IMR-90 (cell line): ENCODE measurements at regions not wholly inside any gene's neighbourhood (a gene's known extent, or its start where the extent isn't known, plus 50 kb on each side); places are given as distances from the start of the nearest gene placed in this dataset.

Source experiments
- ATAC-seq: fragments of 200-7000 bp; cut with Tn5 transposase; 2 replicates; pipeline ENCODE4 v1.9.1; 2020; ENCODE audit warnings: low read depth, mild to moderate bottlenecking, moderate library complexity
- BruUV-seq: library from RNA; stranded (reverse); fragments of 400-500 nt; replicated peaks from 2 replicates; lab custom pipeline; 2021; lab: Mats Ljungman, UMichigan
- CTCF ChIA-PET: fragments of 300-600 bp; formaldehyde crosslinking; extraction: SDS; loops from one replicate; lab custom pipeline; 2021; ENCODE audit warnings: antibody characterized with exemption; lab: Yijun Ruan, JAX
- POLR2A ChIA-PET: fragments of 300-600 bp; sonication (Branson Sonifier 250); formaldehyde crosslinking; loops from one replicate; lab custom pipeline; 2022; ENCODE audit warnings: antibody characterized with exemption; ENCODE audit not compliant: unreplicated experiment; lab: Charles Lee
- DNase-seq: peaks from one replicate; pipeline ENCODE4 v3.0.0; 2013
- H2AFZ ChIP-seq: replicated peaks from 2 replicates; pipeline ENCODE3; 2013; ENCODE audit warnings: low read length, mild to moderate bottlenecking; ENCODE audit not compliant: poor library complexity
- H2AK5ac ChIP-seq: 2 replicates; pipeline ENCODE4 v1.6.1; 2013; ENCODE audit warnings: low read depth, low read length, inconsistent platforms
- H2AK9ac ChIP-seq: replicated peaks from 2 replicates; pipeline ENCODE3; 2013; ENCODE audit warnings: mild to moderate bottlenecking, low read depth, low read length, moderate library complexity; ENCODE audit not compliant: poor library complexity
- H2BK120ac ChIP-seq: 2 replicates; pipeline ENCODE4 v1.6.1; 2013; ENCODE audit warnings: low read depth, low read length, inconsistent platforms
- H2BK15ac ChIP-seq: 3 replicates; pipeline ENCODE4 v1.6.1; 2013; ENCODE audit warnings: low read depth, low read length, inconsistent platforms
- H2BK20ac ChIP-seq: 2 replicates; pipeline ENCODE4 v1.6.1; 2013; ENCODE audit warnings: low read depth, mild to moderate bottlenecking, inconsistent platforms, low read length, moderate library complexity
- H2BK5ac ChIP-seq: 2 replicates; pipeline ENCODE4 v1.6.1; 2013; ENCODE audit warnings: mild to moderate bottlenecking, low read depth, low read length, inconsistent platforms; ENCODE audit not compliant: poor library complexity, severe bottlenecking
- H3K14ac ChIP-seq: replicated peaks from 2 replicates; pipeline ENCODE4 v1.6.1; 2013; ENCODE audit warnings: low read depth, low read length, inconsistent platforms
- H3K18ac ChIP-seq: 2 replicates; pipeline ENCODE4 v1.6.1; 2013; ENCODE audit warnings: low read depth, low read length, control low read depth
- H3K23ac ChIP-seq: 2 replicates; pipeline ENCODE4 v1.6.1; 2013; ENCODE audit warnings: low read depth, low read length, inconsistent platforms
- H3K27ac ChIP-seq: 2 replicates; pipeline ENCODE4 v1.5.1; 2013; ENCODE audit warnings: mild to moderate bottlenecking, control low read depth, low read length; ENCODE audit not compliant: insufficient read depth
- H3K27me3 ChIP-seq: 2 replicates; pipeline ENCODE4 v1.6.1; 2013; ENCODE audit warnings: low read length; ENCODE audit not compliant: control insufficient read depth, insufficient read depth
- H3K36me3 ChIP-seq: 2 replicates; pipeline ENCODE4 v1.6.1; 2013; ENCODE audit warnings: low read length, mixed read lengths; ENCODE audit not compliant: control insufficient read depth, insufficient read depth
- H3K4ac ChIP-seq: 2 replicates; pipeline ENCODE4 v1.6.1; 2013; ENCODE audit warnings: low read depth, low read length, inconsistent platforms
- H3K4me1 ChIP-seq: 2 replicates; pipeline ENCODE4 v1.6.1; 2013; ENCODE audit warnings: low read length, mixed read lengths; ENCODE audit not compliant: control insufficient read depth, insufficient read depth
- H3K4me2 ChIP-seq: 2 replicates; pipeline ENCODE4 v1.6.1; 2013; ENCODE audit warnings: low read depth, mild to moderate bottlenecking, control low read depth, low read length, moderate library complexity
- H3K4me3 ChIP-seq: 2 replicates; pipeline ENCODE4 v1.5.1; 2013; ENCODE audit warnings: low read depth, mild to moderate bottlenecking, control low read depth, low read length, moderate library complexity; ENCODE audit not compliant: insufficient read depth
- H3K56ac ChIP-seq: 2 replicates; pipeline ENCODE4 v1.6.1; 2013; ENCODE audit warnings: low read length, inconsistent platforms; ENCODE audit not compliant: insufficient read depth; ENCODE audit errors: extremely low read depth
- H3K79me1 ChIP-seq, 2 experiments: 2 replicates each; pipeline ENCODE4 v1.6.1; 2013; ENCODE audit warnings: low read length in 2 of 2, inconsistent platforms in 1 of 2, low read depth in 1 of 2
- H3K9ac ChIP-seq: 2 replicates; pipeline ENCODE4 v1.6.1; 2013; ENCODE audit warnings: low read depth, low read length, control low read depth
- H3K9me1 ChIP-seq: 2 replicates; pipeline ENCODE4 v1.6.1; 2013; ENCODE audit warnings: low read length, inconsistent platforms; ENCODE audit not compliant: insufficient read depth
- H3K9me3 ChIP-seq: 2 replicates; pipeline ENCODE4 v1.6.1; 2013; ENCODE audit warnings: low read length; ENCODE audit not compliant: control insufficient read depth, insufficient read depth
- H4K20me1 ChIP-seq: 2 replicates; pipeline ENCODE4 v1.6.1; 2013; ENCODE audit warnings: low read length, inconsistent platforms; ENCODE audit not compliant: insufficient read depth
- H4K5ac ChIP-seq: 2 replicates; pipeline ENCODE4 v1.6.1; 2013; ENCODE audit warnings: mild to moderate bottlenecking, low read depth, low read length, control low read depth
- H4K8ac ChIP-seq, 2 experiments: 2 replicates each; pipeline ENCODE4 v1.6.1; 2013; ENCODE audit warnings: low read depth in 2 of 2, low read length in 2 of 2, control low read depth in 1 of 2, inconsistent platforms in 1 of 2
- H4K91ac ChIP-seq: 2 replicates; pipeline ENCODE4 v1.6.1; 2013; ENCODE audit warnings: low read depth, low read length, inconsistent platforms; ENCODE audit not compliant: insufficient read depth
- BHLHE40 ChIP-seq: fragments of 150-350 bp; IDR thresholded peaks from 2 replicates; pipeline ENCODE4 v1.6.1; 2016; ENCODE audit warnings: mild to moderate bottlenecking, low read depth, low read length
- CEBPB ChIP-seq: IDR thresholded peaks from 2 replicates; pipeline ENCODE4 v1.6.1; 2012; ENCODE audit warnings: low read depth, low read length, improper control_type of control experiment
- CHD1 ChIP-seq: IDR thresholded peaks from 2 replicates; pipeline ENCODE4 v1.6.1; 2012; ENCODE audit warnings: low read depth, low read length, improper control_type of control experiment
- MAFK ChIP-seq: IDR thresholded peaks from 2 replicates; pipeline ENCODE4 v1.6.1; 2012; ENCODE audit warnings: low read depth, low read length, improper control_type of control experiment
- MAZ ChIP-seq: IDR thresholded peaks from 2 replicates; pipeline ENCODE4 v1.6.1; 2012; ENCODE audit warnings: low read depth, mild to moderate bottlenecking, low read length, improper control_type of control experiment, moderate library complexity, borderline replicate concordance
- MXI1 ChIP-seq: IDR thresholded peaks from 2 replicates; pipeline ENCODE4 v1.6.1; 2012; ENCODE audit warnings: low read depth, mild to moderate bottlenecking, low read length, moderate library complexity, borderline replicate concordance
- POLR2A ChIP-seq: IDR thresholded peaks from 2 replicates; pipeline ENCODE4 v1.6.1; 2012; ENCODE audit warnings: mild to moderate bottlenecking, low read depth, low read length
- RAD21 ChIP-seq: IDR thresholded peaks from 2 replicates; pipeline ENCODE4 v1.6.1; 2012; ENCODE audit warnings: low read length, improper control_type of control experiment
- RFX5 ChIP-seq: IDR thresholded peaks from 2 replicates; pipeline ENCODE4 v1.8.0; 2012; ENCODE audit warnings: low read depth, mild to moderate bottlenecking, low read length, moderate library complexity
- SMC3 ChIP-seq: fragments of 150-350 bp; IDR thresholded peaks from 2 replicates; pipeline ENCODE4 v1.6.1; 2016; ENCODE audit warnings: low read depth, mild to moderate bottlenecking, antibody characterized with exemption, low read length, moderate library complexity
- WGBS, 2 experiments: methylation state at CpG; one replicate each; pipeline versions ENCODE4 v1.1.5 to v1.1.7; 2013; ENCODE audit warnings: missing lambda C conversion rate in 2 of 2; ENCODE audit not compliant: insufficient read length in 1 of 2; ENCODE audit errors: extremely low coverage in 2 of 2; 5-methylcytosine and 5-hydroxymethylcytosine counted together
- dilution Hi-C: fragments of 300-500 bp; cut with HindIII; formaldehyde crosslinking; loops from one replicate; pipeline ENCODE4 v1.14.3; 2018; ENCODE audit warnings: low sequenced_read_pairs; ENCODE audit not compliant: unreplicated experiment
- in situ Hi-C: fragments of 300-500 bp; cut with MboI; formaldehyde crosslinking; loops from 3 replicates; pipeline ENCODE4 v1.14.3; 2019; ENCODE audit warnings: low sequenced_read_pairs, inconsistent platforms, mixed read lengths
- intact Hi-C: fragments of 100-400 bp; cut with micrococcal nuclease; formaldehyde crosslinking; loops from 2 replicates; pipeline ENCODE4 v1.10.0; 2022
- TF ChIP-seq, protein P1 (sequence below): fragments of 150-350 bp; IDR thresholded peaks from 2 replicates; pipeline ENCODE4 v1.6.1; 2017; ENCODE audit warnings: mild to moderate bottlenecking, antibody characterized with exemption, low read length, low read depth

DNA sequence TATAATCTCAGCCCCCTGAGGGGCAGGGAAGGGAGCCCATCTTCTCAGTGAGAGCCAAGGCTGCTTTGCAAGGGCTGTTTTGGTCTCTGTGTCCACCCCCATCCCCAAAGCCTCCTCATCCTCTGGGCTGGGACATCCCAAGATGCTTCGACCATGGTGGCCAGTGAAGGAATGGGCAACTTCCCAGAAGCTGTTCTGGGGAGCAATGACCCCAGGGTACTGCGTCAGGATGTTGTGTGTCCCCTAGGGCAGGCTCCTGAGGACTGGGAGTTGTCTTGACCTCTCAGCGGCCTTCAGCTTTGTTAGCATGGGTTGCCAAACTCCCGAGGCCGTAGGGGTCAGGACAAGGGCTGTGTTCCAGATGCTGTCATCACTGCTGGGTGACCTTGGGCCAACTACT, 238.4 kb upstream of the POU3F1 start:
- no peak overlapping the region for H3K14ac ChIP-seq
- no peaks in the 10 kb centered on the region for H3K4me1 ChIP-seq
- TF ChIP-seq RAD21 (no peak), CHD1 (no peak), MAFK (no peak), MXI1 (no peak), RFX5 (no peak), SMC3 (no peak), MAZ (no peak), POLR2A (no peak), BHLHE40 (no peak), CEBPB (no peak)
- TF ChIP-seq, protein P1, sequence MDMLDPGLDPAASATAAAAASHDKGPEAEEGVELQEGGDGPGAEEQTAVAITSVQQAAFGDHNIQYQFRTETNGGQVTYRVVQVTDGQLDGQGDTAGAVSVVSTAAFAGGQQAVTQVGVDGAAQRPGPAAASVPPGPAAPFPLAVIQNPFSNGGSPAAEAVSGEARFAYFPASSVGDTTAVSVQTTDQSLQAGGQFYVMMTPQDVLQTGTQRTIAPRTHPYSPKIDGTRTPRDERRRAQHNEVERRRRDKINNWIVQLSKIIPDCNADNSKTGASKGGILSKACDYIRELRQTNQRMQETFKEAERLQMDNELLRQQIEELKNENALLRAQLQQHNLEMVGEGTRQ: no peak
- H2AK5ac ChIP-seq: no peak overlapping the region
- H2BK20ac ChIP-seq: no peak overlapping the region
- BruUV-seq: no TSS peak
- no peak overlapping the region for H3K9ac ChIP-seq
- no peak overlapping the region for H3K27ac ChIP-seq
- no peaks in the 10 kb centered on the region for H3K9me1 ChIP-seq
- no peak for DNase-seq
- no peak overlapping the region for H3K4me3 ChIP-seq
- no peak overlapping the region for H3K56ac ChIP-seq
- H2AFZ ChIP-seq: no peak overlapping the region
- H4K5ac ChIP-seq: no peak overlapping the region
- H3K4me2 ChIP-seq: no peak overlapping the region
- no peaks in the 10 kb centered on the region for H4K20me1 ChIP-seq
- no peaks in the 10 kb centered on the region for H3K36me3 ChIP-seq
- H3K18ac ChIP-seq: no peak overlapping the region
- H2BK15ac ChIP-seq: no peak overlapping the region
- no peaks in the 10 kb centered on the region; the same call in 1 of the 2 replicates for H3K27me3 ChIP-seq
- no peaks in the 10 kb centered on the region for H3K9me3 ChIP-seq
- no peak overlapping the region for H2BK5ac ChIP-seq
- in situ Hi-C loops: no loop called here
- no peak for ATAC-seq
- POLR2A ChIA-PET: no interaction called here
- intact Hi-C loops: no loop called here
- dilution Hi-C loops: no loop called here
- no peak overlapping the region for H2BK120ac ChIP-seq
- H3K79me1 ChIP-seq: no peaks in the 10 kb centered on the region
- WGBS, 2 experiments: 33% methylated on average over 2 of the region's 5 CpGs; no CpG with 5 or more reads in 1 of the 2 experiments
- H2AK9ac ChIP-seq: no peak overlapping the region
- CTCF ChIA-PET: no interaction called here
- no peak overlapping the region for H4K8ac ChIP-seq
- no peak overlapping the region for H3K4ac ChIP-seq
- H4K91ac ChIP-seq: no peak overlapping the region
- no peak overlapping the region for H3K23ac ChIP-seq
